K562 (cell line): ENCODE measurements at regions not wholly inside any gene's neighbourhood (a gene's known extent, or its start where the extent isn't known, plus 50 kb on each side); places are given as distances from the start of the nearest gene placed in this dataset.

Experiments
- ATAC-seq: fragments of 200-7000 bp; cut with Tn5 transposase; 3 replicates; pipeline ENCODE4 v1.9.1; 2020; ENCODE audit warnings: moderate library complexity
- BruUV-seq: library from RNA; stranded (reverse); fragments of 400-500 nt; replicated peaks from 2 replicates; lab custom pipeline; 2021; lab: Mats Ljungman, UMichigan
- CTCF ChIA-PET: fragments of 300-600 bp; formaldehyde crosslinking; extraction: SDS; loops from one replicate; lab custom pipeline; 2021; ENCODE audit warnings: low intra/inter-chr PET ratio; lab: Yijun Ruan, JAX
- POLR2A ChIA-PET: fragments of 300-600, 350-650 bp; sonication (Branson Sonifier 250); formaldehyde crosslinking; extraction: SDS; loops from one replicate; lab custom pipeline; 2021; ENCODE audit warnings: antibody characterized with exemption, inconsistent platforms; lab: Yijun Ruan, JAX
- DNase-seq, 4 experiments: peaks; one replicate each; pipeline versions ENCODE4 v3.0.0 to v3.0.0-alpha.2; 2011 to 2018; ENCODE audit warnings: low spot score in 3 of 4, mixed read lengths in 3 of 4; ENCODE audit errors: extremely low read depth in 1 of 4
- FAIRE-seq: peaks from 2 replicates; lab custom pipeline; 2011; peaks lifted over from hg19 to GRCh38; lab: Jason Lieb, UNC
- H2AFZ ChIP-seq: 2 replicates; pipeline ENCODE4 v1.6.0; 2011; ENCODE audit warnings: low read depth, low read length, control low read depth, inconsistent platforms
- H3K27ac ChIP-seq: fragments of 200-600 bp; 3 replicates; pipeline ENCODE4 v1.8.0; 2011; ENCODE audit warnings: low read depth, mild to moderate bottlenecking, control low read depth, inconsistent platforms, low read length, moderate library complexity, mixed read lengths; ENCODE audit errors: extremely low read depth
- H3K27me3 ChIP-seq, 2 experiments: fragments of 300-600 bp in 1 of 2; 2 replicates in 1 of 2; 3 replicates in 1 of 2; pipeline versions ENCODE4 v1.6.0 to v1.8.0; 2011; ENCODE audit warnings: inconsistent platforms in 2 of 2, low read length in 2 of 2, mild to moderate bottlenecking in 1 of 2, mixed read lengths in 1 of 2, moderate library complexity in 1 of 2; ENCODE audit not compliant: control insufficient read depth in 2 of 2, insufficient read depth in 2 of 2
- H3K36me3 ChIP-seq: fragments of 300-600 bp; 3 replicates; pipeline ENCODE4 v1.8.0; 2011; ENCODE audit warnings: mild to moderate bottlenecking, low read length, inconsistent platforms; ENCODE audit not compliant: control insufficient read depth, insufficient read depth
- H3K4me1 ChIP-seq, 2 experiments: fragments of 200-600 bp in 1 of 2; replicated peaks in 1 of 2; 2 replicates in 1 of 2; 3 replicates in 1 of 2; pipeline versions ENCODE4 v1.5.1 to v1.8.0; 2011; ENCODE audit warnings: inconsistent platforms in 2 of 2, low read length in 2 of 2, mild to moderate bottlenecking in 1 of 2, mixed read lengths in 1 of 2, moderate library complexity in 1 of 2; ENCODE audit not compliant: control insufficient read depth in 2 of 2, insufficient read depth in 2 of 2
- H3K4me2 ChIP-seq: 2 replicates; pipeline ENCODE4 v1.6.1; 2011; ENCODE audit warnings: low read length, control low read depth, inconsistent platforms, mixed read lengths; ENCODE audit not compliant: insufficient read depth
- H3K4me3 ChIP-seq: fragments of 200-600 bp; sonication (generic), shearing (Covaris generic); 2 replicates; pipeline ENCODE4 v1.5.1; 2016; ENCODE audit warnings: control low read depth, inconsistent platforms
- H3K79me2 ChIP-seq: fragments of 200-600 bp; 3 replicates; pipeline ENCODE4 v1.8.0; 2011; ENCODE audit warnings: low read length, inconsistent platforms; ENCODE audit not compliant: control insufficient read depth, insufficient read depth
- H3K9ac ChIP-seq, 2 experiments: 2 replicates each; pipeline versions ENCODE4 v1.6.0 to v1.6.1; 2011; ENCODE audit warnings: low read depth in 2 of 2, low read length in 2 of 2, control low read depth in 1 of 2, inconsistent platforms in 1 of 2, mild to moderate bottlenecking in 1 of 2, mixed read lengths in 1 of 2; ENCODE audit not compliant: insufficient read depth in 1 of 2
- H3K9me1 ChIP-seq: one replicate; pipeline ENCODE4 v1.6.0; 2011; ENCODE audit warnings: inconsistent platforms, mild to moderate bottlenecking, low read length, moderate library complexity; ENCODE audit not compliant: control insufficient read depth, insufficient read depth
- H3K9me3 ChIP-seq: replicated peaks from 2 replicates; pipeline ENCODE4 v1.5.1; 2011; ENCODE audit warnings: low read depth, low read length, inconsistent platforms; ENCODE audit not compliant: control insufficient read depth, insufficient read depth
- H4K20me1 ChIP-seq: replicated peaks from 2 replicates; pipeline ENCODE4 v1.6.1; 2011; ENCODE audit warnings: low read length, inconsistent platforms, mixed read lengths; ENCODE audit not compliant: control insufficient read depth, insufficient read depth
- CSDE1 ChIP-seq, 2 experiments: fragments of 450-650 bp; IDR thresholded peaks; 2 replicates each; pipeline ENCODE4 v1.6.1; 2016; ENCODE audit warnings: mild to moderate bottlenecking in 1 of 2
- KLF6 ChIP-seq: fragments of 250-450 bp; sonication (Bioruptor Pico); IDR thresholded peaks from 2 replicates; pipeline ENCODE4 v1.4.0; 2020; ENCODE audit warnings: mild to moderate bottlenecking, moderate library complexity, borderline replicate concordance
- PHB ChIP-seq: fragments of 250-450 bp; sonication (Bioruptor Pico); IDR thresholded peaks from 2 replicates; pipeline ENCODE4 v1.5.0; 2021
- WGBS: fragments of 100-300 bp; shearing (Covaris generic); methylation state at CpG from one replicate; pipeline ENCODE4 v1.1.6; 2016; ENCODE audit warnings: low coverage, mixed read lengths; ENCODE audit not compliant: insufficient coverage; ENCODE audit errors: missing lambda C conversion rate; 5-methylcytosine and 5-hydroxymethylcytosine counted together
- in situ Hi-C: fragments of 300-500 bp; cut with MboI; formaldehyde crosslinking; loops from 4 replicates; pipeline ENCODE4 v1.15.0; 2018; ENCODE audit warnings: inconsistent platforms, mixed read lengths
- intact Hi-C: fragments of 100-400 bp; cut with micrococcal nuclease; formaldehyde crosslinking; loops from 2 replicates; pipeline ENCODE4 v1.14.2; 2022
- TF ChIP-seq, protein P1 (sequence below): fragments of 450-650 bp; IDR thresholded peaks from 2 replicates; pipeline ENCODE4 v1.6.1; 2017; ENCODE audit warnings: antibody characterized with exemption, mild to moderate bottlenecking
- TF ChIP-seq, protein P2 (sequence below), 2 experiments: IDR thresholded peaks; 2 replicates each; pipeline ENCODE4 v1.6.1; 2011; ENCODE audit warnings: borderline replicate concordance in 1 of 2, control low read depth in 1 of 2, low read depth in 1 of 2, low read length in 1 of 2, mild to moderate bottlenecking in 1 of 2, mixed read lengths in 1 of 2, moderate library complexity in 1 of 2; ENCODE audit not compliant: insufficient read depth in 1 of 2, insufficient read length in 1 of 2, poor library complexity in 1 of 2, severe bottlenecking in 1 of 2; ENCODE audit errors: extremely low read depth in 1 of 2

DNA sequence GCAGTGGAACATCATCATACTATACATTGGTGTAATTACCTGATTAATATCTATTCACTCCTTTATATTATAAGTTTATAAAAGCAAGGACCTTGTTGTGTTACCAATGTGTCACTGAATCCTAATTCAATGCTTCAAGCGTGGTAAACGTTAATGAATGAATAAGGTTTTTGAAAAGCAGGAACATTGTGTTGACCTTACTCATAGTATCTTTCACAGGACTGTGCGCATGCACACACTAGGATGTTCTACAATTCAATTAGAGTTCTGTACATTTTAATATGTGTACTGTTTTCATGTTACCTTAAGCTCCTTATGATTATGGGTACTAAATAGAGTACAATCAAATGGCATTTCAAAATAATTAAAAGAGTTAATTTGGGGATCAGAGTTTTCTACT lies 578.5 kb downstream of the BMP2 start:
- Histone ChIP-seq H4K20me1 (no peaks in the 10 kb centered on the region), H3K4me2 (no peak overlapping the region), H3K27me3 (no peaks in the 10 kb centered on the region), H3K79me2 (no peaks in the 10 kb centered on the region), H2AFZ (no peak overlapping the region), H3K9me3 (peaks cover under 1% of the 10 kb centered on the region; the same call in 1 of the 2 replicates), H3K27ac (no peak overlapping the region), H3K4me1 (no peaks in the 10 kb centered on the region), H3K36me3 (no peaks in the 10 kb centered on the region), H3K9ac (no peak overlapping the region), H3K4me3 (no peak overlapping the region), H3K9me1 (no peaks in the 10 kb centered on the region)
- in situ Hi-C loops (no loop called here), intact Hi-C loops (no loop called here)
- DNase-seq: no peak
- ChIA-PET CTCF (no interaction called here), POLR2A (no interaction called here)
- TF ChIP-seq CSDE1 (IDR thresholded peaks at IDR 0.05) (no peak), KLF6 (CRISPR knock-in tag) (no peak), PHB (no peak)
- TF ChIP-seq, protein P1, sequence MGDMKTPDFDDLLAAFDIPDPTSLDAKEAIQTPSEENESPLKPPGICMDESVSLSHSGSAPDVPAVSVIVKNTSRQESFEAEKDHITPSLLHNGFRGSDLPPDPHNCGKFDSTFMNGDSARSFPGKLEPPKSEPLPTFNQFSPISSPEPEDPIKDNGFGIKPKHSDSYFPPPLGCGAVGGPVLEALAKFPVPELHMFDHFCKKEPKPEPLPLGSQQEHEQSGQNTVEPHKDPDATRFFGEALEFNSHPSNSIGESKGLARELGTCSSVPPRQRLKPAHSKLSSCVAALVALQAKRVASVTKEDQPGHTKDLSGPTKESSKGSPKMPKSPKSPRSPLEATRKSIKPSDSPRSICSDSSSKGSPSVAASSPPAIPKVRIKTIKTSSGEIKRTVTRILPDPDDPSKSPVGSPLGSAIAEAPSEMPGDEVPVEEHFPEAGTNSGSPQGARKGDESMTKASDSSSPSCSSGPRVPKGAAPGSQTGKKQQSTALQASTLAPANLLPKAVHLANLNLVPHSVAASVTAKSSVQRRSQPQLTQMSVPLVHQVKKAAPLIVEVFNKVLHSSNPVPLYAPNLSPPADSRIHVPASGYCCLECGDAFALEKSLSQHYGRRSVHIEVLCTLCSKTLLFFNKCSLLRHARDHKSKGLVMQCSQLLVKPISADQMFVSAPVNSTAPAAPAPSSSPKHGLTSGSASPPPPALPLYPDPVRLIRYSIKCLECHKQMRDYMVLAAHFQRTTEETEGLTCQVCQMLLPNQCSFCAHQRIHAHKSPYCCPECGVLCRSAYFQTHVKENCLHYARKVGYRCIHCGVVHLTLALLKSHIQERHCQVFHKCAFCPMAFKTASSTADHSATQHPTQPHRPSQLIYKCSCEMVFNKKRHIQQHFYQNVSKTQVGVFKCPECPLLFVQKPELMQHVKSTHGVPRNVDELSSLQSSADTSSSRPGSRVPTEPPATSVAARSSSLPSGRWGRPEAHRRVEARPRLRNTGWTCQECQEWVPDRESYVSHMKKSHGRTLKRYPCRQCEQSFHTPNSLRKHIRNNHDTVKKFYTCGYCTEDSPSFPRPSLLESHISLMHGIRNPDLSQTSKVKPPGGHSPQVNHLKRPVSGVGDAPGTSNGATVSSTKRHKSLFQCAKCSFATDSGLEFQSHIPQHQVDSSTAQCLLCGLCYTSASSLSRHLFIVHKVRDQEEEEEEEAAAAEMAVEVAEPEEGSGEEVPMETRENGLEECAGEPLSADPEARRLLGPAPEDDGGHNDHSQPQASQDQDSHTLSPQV: no peak
- TF ChIP-seq, protein P2, sequence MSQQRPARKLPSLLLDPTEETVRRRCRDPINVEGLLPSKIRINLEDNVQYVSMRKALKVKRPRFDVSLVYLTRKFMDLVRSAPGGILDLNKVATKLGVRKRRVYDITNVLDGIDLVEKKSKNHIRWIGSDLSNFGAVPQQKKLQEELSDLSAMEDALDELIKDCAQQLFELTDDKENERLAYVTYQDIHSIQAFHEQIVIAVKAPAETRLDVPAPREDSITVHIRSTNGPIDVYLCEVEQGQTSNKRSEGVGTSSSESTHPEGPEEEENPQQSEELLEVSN (IDR thresholded peaks at IDR 0.05; ENCODE audit: borderline replicate concordance in 1 of 2, extremely low read depth in 1 of 2, insufficient read depth in 1 of 2, insufficient read length in 1 of 2, low read depth in 1 of 2, low read length in 1 of 2, poor library complexity in 1 of 2, severe bottlenecking in 1 of 2): no peak
- 2% methylated on average over 3 of the region's 3 CpGs for whole genome bisulfite sequencing
- ATAC-seq: no peak
- FAIRE-seq: no peak
- BruUV-seq: no TSS peak
